Common myeloid progenitor, CD34-positive (primary cell): ENCODE measurements at regions not wholly inside any gene's neighbourhood (a gene's known extent, or its start where the extent isn't known, plus 50 kb on each side); places are given as distances from the start of the nearest gene placed in this dataset.
"Not testable (repeated sequence)": the region's sequence is repeated elsewhere in the genome, so short reads cannot be mapped to it uniquely, and the experiment has no call there.

ENCODE experiments used
- CTCF ChIA-PET: fragments of 350-600 bp; sonication (Branson Sonifier 250); formaldehyde crosslinking; loops from one replicate; lab custom pipeline; 2021; ENCODE audit warnings: antibody characterized with exemption; lab: Charles Lee
- POLR2A ChIA-PET: fragments of 350-600 bp; sonication (Branson Sonifier 250); formaldehyde crosslinking; loops from one replicate; lab custom pipeline; 2021; ENCODE audit warnings: antibody characterized with exemption; lab: Charles Lee
- DNase-seq, 3 donors: peaks; one replicate each; pipeline versions ENCODE4 v3.0.0 to v3.0.0-alpha.2; 2013
- H3K27ac ChIP-seq, 2 experiments: 1 replicate in 1 of 2; 2 replicates in 1 of 2; pipeline ENCODE4 v1.7.0; 2013; ENCODE audit warnings: inconsistent platforms in 2 of 2, low read length in 2 of 2, mild to moderate bottlenecking in 2 of 2, low read depth in 1 of 2, moderate library complexity in 1 of 2; ENCODE audit not compliant: severe bottlenecking in 2 of 2, insufficient read depth in 1 of 2, poor library complexity in 1 of 2
- H3K27me3 ChIP-seq, 5 experiments: replicated peaks in 2 of 5; 1 replicate in 3 of 5; 2 replicates in 2 of 5; pipeline versions ENCODE4 v1.6.1 to v1.7.0; 2013; ENCODE audit warnings: low read length in 4 of 5, mild to moderate bottlenecking in 2 of 5, moderate library complexity in 2 of 5, inconsistent platforms in 1 of 5; ENCODE audit not compliant: insufficient read depth in 5 of 5, control insufficient read depth in 4 of 5
- H3K36me3 ChIP-seq, 4 experiments: 1 replicate in 2 of 4; 2 replicates in 2 of 4; pipeline versions ENCODE4 v1.6.1 to v1.7.0; 2013; ENCODE audit warnings: low read length in 3 of 4, control low read depth in 1 of 4, mild to moderate bottlenecking in 1 of 4; ENCODE audit not compliant: control insufficient read depth in 4 of 4, insufficient read depth in 4 of 4
- H3K4me1 ChIP-seq, 4 experiments: 1 replicate in 3 of 4; 2 replicates in 1 of 4; pipeline versions ENCODE4 v1.6.1 to v1.7.1; 2013; ENCODE audit warnings: low read length in 3 of 4, mild to moderate bottlenecking in 3 of 4, control low read depth in 1 of 4, inconsistent platforms in 1 of 4, moderate library complexity in 1 of 4; ENCODE audit not compliant: control insufficient read depth in 4 of 4, insufficient read depth in 4 of 4; ENCODE audit errors: control extremely low read depth in 1 of 4
- H3K4me3 ChIP-seq, 7 experiments: 1 replicate in 4 of 7; 2 replicates in 3 of 7; pipeline versions ENCODE4 v1.5.1 to v1.7.0; 2013; ENCODE audit warnings: mild to moderate bottlenecking in 7 of 7, low read length in 6 of 7, moderate library complexity in 6 of 7, inconsistent platforms in 2 of 7, low read depth in 2 of 7, control low read depth in 1 of 7; ENCODE audit not compliant: insufficient read depth in 4 of 7, control insufficient read depth in 1 of 7; ENCODE audit errors: extremely low read depth in 1 of 7
- H3K9me3 ChIP-seq, 5 experiments: 1 replicate in 4 of 5; 2 replicates in 1 of 5; pipeline versions ENCODE4 v1.6.1 to v1.7.1; 2013; ENCODE audit warnings: low read length in 4 of 5, mild to moderate bottlenecking in 2 of 5, inconsistent platforms in 1 of 5, low read depth in 1 of 5, moderate library complexity in 1 of 5; ENCODE audit not compliant: control insufficient read depth in 4 of 5, insufficient read depth in 2 of 5; ENCODE audit errors: control extremely low read depth in 1 of 5
- WGBS: methylation state at CpG from one replicate; pipeline ENCODE4 v1.1.5; 2013; ENCODE audit not compliant: insufficient coverage; 5-methylcytosine and 5-hydroxymethylcytosine counted together

DNA sequence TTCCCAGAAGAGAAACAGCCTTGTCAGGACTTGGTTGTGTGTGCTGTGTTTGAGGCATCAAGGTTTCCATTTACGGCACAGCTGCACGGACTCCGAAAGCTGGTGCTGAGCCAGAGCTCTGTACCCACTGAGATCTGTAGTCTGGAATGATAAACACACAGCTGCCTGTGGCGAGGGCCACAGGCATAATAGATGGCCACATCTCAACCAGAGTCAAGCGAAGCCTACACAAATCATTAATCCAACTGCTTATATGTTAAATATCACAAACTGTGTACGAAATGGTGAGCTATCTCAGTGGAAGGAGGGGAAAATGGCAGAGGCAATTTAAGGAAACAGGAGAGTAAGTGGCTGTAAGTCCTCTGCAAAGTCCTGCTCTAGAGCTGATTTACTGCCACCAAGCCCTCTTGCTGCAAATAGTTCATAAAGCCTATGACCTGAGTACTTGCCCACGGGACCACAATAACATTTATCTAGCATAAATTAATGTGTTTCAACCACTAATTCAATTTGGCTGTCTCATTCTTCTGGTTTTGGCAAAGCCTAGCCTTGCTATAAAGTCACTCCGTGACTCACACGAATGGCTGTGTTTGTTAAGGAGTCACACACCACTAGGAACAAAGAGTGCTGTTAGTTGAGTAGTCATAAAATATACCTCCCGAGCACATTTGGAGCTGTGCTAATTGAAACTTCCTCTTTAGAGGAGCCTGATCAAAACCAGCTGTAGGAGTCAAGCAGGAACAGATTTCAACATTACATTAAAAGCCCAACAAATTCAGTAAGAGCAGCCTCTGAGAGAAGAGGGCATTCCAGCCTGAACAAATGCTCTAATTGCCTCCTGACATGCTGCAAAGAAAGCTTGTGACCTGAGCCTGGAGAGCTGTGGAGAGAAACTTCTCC is 738.6 kb upstream of the ZNF608 start:
- Histone ChIP-seq H3K9me3 (no peaks in the 10 kb centered on the region), H3K4me3 (peak overlapping the region in 4 of 7 experiments; percentile 1 to 53 (median 34)), H3K36me3 (no peaks in the 10 kb centered on the region), H3K27ac (no peak overlapping the region), H3K4me1 (peaks cover 0 to 21% (median 13%) of the 10 kb centered on the region in 4 experiments), H3K27me3 (no peaks in the 10 kb centered on the region)
- ChIA-PET CTCF (no interaction called here), POLR2A (interaction anchor here (0.5 kb wide), 1 partner anchor 13 kb away, joined by 4 read pairs; no protein-coding TSS in a partner anchor)
- 0% methylated on average over 1 of the region's 10 CpGs for WGBS
- DNase-seq: peak; percentile 44 to 89 (median 82)

DNA sequence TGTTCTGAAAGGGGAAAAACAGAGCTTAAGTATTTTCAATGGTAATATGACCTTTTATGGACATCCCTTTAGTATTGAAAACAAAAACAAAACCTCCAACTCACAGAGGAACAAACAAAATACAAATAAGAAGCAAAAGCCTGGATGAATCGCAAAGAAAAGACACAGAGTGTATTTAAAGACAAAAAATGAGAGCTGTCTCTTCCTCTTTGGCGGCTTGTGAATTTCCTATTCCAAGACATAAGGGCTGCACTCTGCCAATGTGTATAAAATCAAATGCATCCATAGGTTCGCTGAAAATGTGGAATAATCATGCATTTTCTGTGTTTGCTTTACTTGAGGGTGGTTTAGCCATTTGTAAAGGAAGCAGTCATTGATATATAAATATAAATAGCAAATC is 739.3 kb upstream of the ZNF608 start:
- Histone ChIP-seq H3K4me3 (no peak overlapping the region), H3K9me3 (no peaks in the 10 kb centered on the region), H3K27ac (no peak overlapping the region), H3K36me3 (no peaks in the 10 kb centered on the region), H3K27me3 (no peaks in the 10 kb centered on the region), H3K4me1 (peaks cover 0 to 21% (median 13%) of the 10 kb centered on the region in 4 experiments)
- no peak for DNase-seq
- ChIA-PET CTCF (no interaction called here), POLR2A (interaction anchor here (0.5 kb wide), 1 partner anchor 12 kb away, joined by 4 read pairs; no protein-coding TSS in a partner anchor)
- no CpG with 5 or more reads among the region's 3 CpGs for WGBS

- no peaks in the 10 kb centered on the region for H3K27me3 ChIP-seq
- POLR2A ChIA-PET: no interaction called here
- no peak overlapping the region for H3K4me3 ChIP-seq
- no peaks in the 10 kb centered on the region for H3K9me3 ChIP-seq
- H3K36me3 ChIP-seq: no peaks in the 10 kb centered on the region
- no peak overlapping the region for H3K27ac ChIP-seq
- CTCF ChIA-PET: no interaction called here
- peaks cover 0 to 21% (median 13%) of the 10 kb centered on the region in 4 experiments for H3K4me1 ChIP-seq
- WGBS: no CpG with 5 or more reads among the region's 2 CpGs
- DNase-seq: no peak
These were observed 740.2 kb upstream of the ZNF608 start for GRCh38 chr5:125486634-125487033.

DNA sequence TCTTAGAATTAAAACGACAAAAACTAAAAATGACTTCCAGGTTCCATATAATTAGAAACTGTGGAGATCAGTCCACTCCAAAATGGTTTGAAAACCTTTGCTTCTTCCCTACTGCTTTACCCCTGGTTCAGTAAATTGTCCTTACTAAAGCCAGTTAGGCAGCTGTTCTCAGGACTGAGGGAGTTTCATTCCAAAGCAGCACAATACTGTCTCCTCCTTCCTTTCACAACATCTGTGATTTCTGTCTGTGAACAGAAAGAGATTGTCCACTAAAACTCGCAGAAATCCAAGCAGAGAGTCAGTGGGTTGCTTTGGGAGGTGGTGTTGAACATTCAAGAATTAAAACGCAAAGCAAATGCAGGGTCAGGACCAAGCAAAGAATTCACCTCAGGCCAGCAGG is 740.8 kb upstream of the ZNF608 start:
- no peaks in the 10 kb centered on the region for H3K9me3 ChIP-seq
- H3K4me1 ChIP-seq: peaks cover 0 to 21% (median 13%) of the 10 kb centered on the region in 4 experiments
- ChIA-PET CTCF (no interaction called here), POLR2A (no interaction called here)
- DNase-seq: no peak
- WGBS: 88% methylated on average over 2 of the region's 3 CpGs
- H3K4me3 ChIP-seq: no peak overlapping the region
- H3K27ac ChIP-seq: no peak overlapping the region
- H3K27me3 ChIP-seq: no peaks in the 10 kb centered on the region
- no peaks in the 10 kb centered on the region for H3K36me3 ChIP-seq

GRCh38 chr5:125487652-125488051 is 741.2 kb upstream of the ZNF608 start:
- H3K36me3 ChIP-seq, H3K27me3 ChIP-seq, DNase-seq, H3K9me3 ChIP-seq, H3K27ac ChIP-seq, CTCF ChIA-PET, POLR2A ChIA-PET, H3K4me3 ChIP-seq: not testable (repeated sequence)
- WGBS: no CpG with 5 or more reads among the region's 4 CpGs
- H3K4me1 ChIP-seq: peaks cover 0 to 21% (median 13%) of the 10 kb centered on the region in 4 experiments

DNA sequence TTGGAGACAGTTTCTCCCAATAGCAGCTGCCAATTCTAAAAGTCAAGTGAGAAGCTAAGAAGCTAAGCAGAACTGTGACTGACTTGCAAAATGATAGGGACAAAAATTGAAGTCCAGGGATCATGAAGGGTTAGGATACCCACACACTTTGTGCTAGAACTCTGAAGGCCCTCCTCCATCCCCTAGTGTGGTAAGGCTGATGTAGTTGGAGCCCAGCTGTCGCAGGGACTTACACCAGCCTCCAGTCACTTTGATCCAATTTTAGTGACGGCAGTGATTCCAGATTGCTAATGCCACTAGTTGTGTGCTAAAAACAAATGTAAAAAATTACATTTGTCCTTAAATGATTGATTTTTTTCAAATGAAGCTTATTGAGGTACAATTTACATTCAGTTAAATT is 742.7 kb upstream of the ZNF608 start:
- DNase-seq: no peak
- Histone ChIP-seq H3K4me3 (no peak overlapping the region), H3K27me3 (no peaks in the 10 kb centered on the region), H3K9me3 (no peaks in the 10 kb centered on the region), H3K4me1 (peaks cover 0 to 15% (median 13%) of the 10 kb centered on the region in 4 experiments), H3K36me3 (no peaks in the 10 kb centered on the region), H3K27ac (no peak overlapping the region)
- POLR2A ChIA-PET: no interaction called here
- CTCF ChIA-PET: no interaction called here
- WGBS: no CpG with 5 or more reads among the region's 2 CpGs

DNA sequence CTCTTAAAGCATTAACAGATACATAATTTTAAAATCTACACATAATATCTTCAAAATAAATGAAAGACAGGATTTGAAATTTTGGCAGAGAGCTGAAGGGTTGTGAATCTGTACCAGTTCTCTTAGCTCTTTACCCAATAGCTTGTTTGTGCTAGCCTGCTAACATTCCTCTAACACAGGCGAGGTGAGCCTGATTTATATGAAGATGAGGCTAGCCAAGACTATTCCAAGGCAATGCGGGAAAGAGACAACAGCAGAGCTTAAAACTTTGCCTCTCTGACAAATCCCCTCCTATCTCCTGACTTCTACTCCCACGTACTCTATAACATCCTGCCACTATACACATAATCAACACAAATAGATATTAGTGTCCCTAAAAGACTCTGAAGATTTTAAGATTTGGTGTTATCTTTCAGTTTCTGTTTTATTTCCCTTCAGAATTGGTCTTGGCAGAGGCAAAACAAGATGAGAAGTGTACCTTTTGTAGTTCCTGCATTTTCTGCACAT is 745.6 kb upstream of the ZNF608 start:
- no peak for DNase-seq
- Histone ChIP-seq H3K27me3 (no peaks in the 10 kb centered on the region), H3K4me3 (no peak overlapping the region), H3K4me1 (no peaks in the 10 kb centered on the region), H3K36me3 (no peaks in the 10 kb centered on the region), H3K9me3 (no peaks in the 10 kb centered on the region), H3K27ac (no peak overlapping the region)
- CTCF ChIA-PET: no interaction called here
- POLR2A ChIA-PET: no interaction called here
- WGBS: no CpG with 5 or more reads among the region's 3 CpGs
